NCI-H2196 treated with DMSO at 0.1 percent for 48 hours (cell line): ENCODE measurements at regions not wholly inside any gene's neighbourhood (a gene's known extent, or its start where the extent isn't known, plus 50 kb on each side); places are given as distances from the start of the nearest gene placed in this dataset.
"Not testable (repeated sequence)": the region's sequence is repeated elsewhere in the genome, so short reads cannot be mapped to it uniquely, and the experiment has no call there.

Experiments used
- DNase-seq: peaks from one replicate; lab custom pipeline; 2025; ENCODE audit not compliant: unreplicated experiment; lab: John Stamatoyannopoulos, UW

GRCh38 chr10:37067576-37067975 is 57.8 kb upstream of the ANKRD30A start:
- no peak for DNase-seq

GRCh38 chr10:37062296-37062695 is 63.1 kb upstream of the ANKRD30A start:
- not testable (repeated sequence) for DNase-seq

- no peak for DNase-seq
Measured at GRCh38 chr10:37057261-37057660, 68.1 kb upstream of the ANKRD30A start.

GRCh38 chr10:37053476-37053875 is 71.9 kb upstream of the ANKRD30A start:
- no peak for DNase-seq

GRCh38 chr10:37049982-37050381 is 75.4 kb upstream of the ANKRD30A start:
- not testable (repeated sequence) for DNase-seq

- DNase-seq, result not testable (repeated sequence)
Measured at GRCh38 chr10:37044319-37044718, 81.1 kb upstream of the ANKRD30A start.

- no peak for DNase-seq
Measured at GRCh38 chr10:37035853-37036252, 89.5 kb upstream of the ANKRD30A start.

GRCh38 chr10:37015498-37015897 is 109.9 kb upstream of the ANKRD30A start:
- DNase-seq, result no peak

GRCh38 chr10:37010741-37011140 is 114.7 kb upstream of the ANKRD30A start:
- no peak for DNase-seq

- not testable (repeated sequence) for DNase-seq
Measured at GRCh38 chr10:37008276-37008675, 117.1 kb upstream of the ANKRD30A start.

- no peak for DNase-seq
Measured at GRCh38 chr10:37003126-37003525, 122.3 kb upstream of the ANKRD30A start.

- DNase-seq, result not testable (repeated sequence)
Measured at GRCh38 chr10:36995806-36996205, 129.6 kb upstream of the ANKRD30A start.

- DNase-seq, result no peak
Measured at GRCh38 chr10:36994886-36995285, 130.5 kb upstream of the ANKRD30A start.

GRCh38 chr10:36989233-36989632 is 136.2 kb upstream of the ANKRD30A start:
- DNase-seq, result no peak

- DNase-seq, result no peak
Measured at GRCh38 chr10:36946598-36946997, 178.8 kb upstream of the ANKRD30A start.

GRCh38 chr10:36943544-36943943 is 181.9 kb upstream of the ANKRD30A start:
- DNase-seq, result no peak

- DNase-seq, result no peak
Measured at GRCh38 chr10:36942616-36943015, 182.8 kb upstream of the ANKRD30A start.

GRCh38 chr10:36903040-36903439 is 222.4 kb upstream of the ANKRD30A start:
- no peak for DNase-seq

- DNase-seq, result no peak
Measured at GRCh38 chr10:36899652-36900051, 225.7 kb upstream of the ANKRD30A start.

- DNase-seq, result no peak
Measured at GRCh38 chr10:36888925-36889573, 236.3 kb upstream of the ANKRD30A start.

- DNase-seq, result no peak
Measured at GRCh38 chr10:36886303-36886891, 239.0 kb upstream of the ANKRD30A start.

GRCh38 chr10:36885746-36886145 is 239.7 kb upstream of the ANKRD30A start:
- no peak for DNase-seq

GRCh38 chr10:36882781-36883180 is 242.6 kb upstream of the ANKRD30A start:
- DNase-seq, result no peak
